ENCODE measurements at regions not wholly inside any gene's neighbourhood (a gene's known extent, or its start where the extent isn't known, plus 50 kb on each side); places are given as distances from the start of the nearest gene placed in this dataset.
"Not testable (repeated sequence)": the region's sequence is repeated elsewhere in the genome, so short reads cannot be mapped to it uniquely, and the experiment has no call there.

DNA sequence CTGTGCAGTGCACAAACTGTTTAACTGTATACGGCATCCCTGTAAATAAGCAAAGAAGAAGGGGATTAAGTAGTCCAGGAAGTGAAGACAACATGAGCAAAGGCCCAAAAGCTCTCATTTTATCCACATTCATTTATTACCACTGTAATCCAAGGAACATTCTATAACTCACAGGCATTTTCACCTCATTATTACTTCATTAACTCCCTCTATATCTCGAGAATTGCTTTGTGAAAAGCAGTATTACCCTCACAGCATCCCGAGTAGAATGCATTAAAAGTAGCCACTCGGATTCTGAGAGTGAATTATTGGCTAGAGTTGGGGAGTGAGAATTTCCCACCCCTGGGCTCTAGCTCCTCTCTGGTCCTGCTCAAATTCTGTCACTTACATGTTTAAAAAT is 51.0 kb upstream of the CHCHD3 start:
- DNase-seq (ENCODE audit: low read depth) = no peak

DNA sequence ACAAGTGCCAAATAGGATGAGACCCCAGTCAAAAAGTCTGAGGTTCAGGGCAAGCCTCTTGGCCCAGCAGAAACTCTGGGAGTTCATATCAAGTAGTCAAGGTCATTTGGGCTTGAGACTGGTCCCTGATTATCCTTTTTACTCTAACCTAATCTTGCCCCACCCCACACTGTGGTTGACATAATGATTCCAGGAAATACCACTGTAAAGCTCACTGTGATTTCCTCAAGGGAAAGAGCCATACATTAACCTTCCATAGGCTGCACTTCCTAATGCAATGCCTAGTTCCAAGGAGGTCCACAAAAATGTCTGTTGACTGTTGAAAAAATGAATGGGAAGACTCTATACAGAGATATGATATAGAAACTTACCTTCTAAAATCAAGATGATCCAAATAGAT is 52.9 kb upstream of the CHCHD3 start:
- DNase-seq (ENCODE audit: low read depth) = no peak

DNA sequence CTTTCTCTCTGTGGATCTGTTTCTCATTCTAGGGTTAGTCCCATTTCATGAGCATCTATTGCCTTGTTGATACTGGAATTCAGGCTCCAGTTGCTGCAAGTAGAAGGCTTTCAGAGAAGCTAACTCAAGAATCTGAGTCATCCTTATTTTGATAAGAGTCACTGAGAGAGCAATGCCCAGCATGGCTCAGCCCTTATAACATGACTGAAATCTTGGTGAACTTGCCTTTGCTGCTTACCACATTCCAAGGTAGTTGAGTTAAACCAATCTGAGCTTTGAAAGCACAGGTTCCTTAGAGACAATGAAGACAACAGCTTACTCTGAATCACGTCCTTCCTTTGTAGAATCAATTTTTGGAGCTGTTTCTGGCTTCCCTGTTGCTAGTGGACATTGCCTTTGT is 53.6 kb upstream of the CHCHD3 start:
- no peak for DNase-seq (ENCODE audit: low read depth)

DNA sequence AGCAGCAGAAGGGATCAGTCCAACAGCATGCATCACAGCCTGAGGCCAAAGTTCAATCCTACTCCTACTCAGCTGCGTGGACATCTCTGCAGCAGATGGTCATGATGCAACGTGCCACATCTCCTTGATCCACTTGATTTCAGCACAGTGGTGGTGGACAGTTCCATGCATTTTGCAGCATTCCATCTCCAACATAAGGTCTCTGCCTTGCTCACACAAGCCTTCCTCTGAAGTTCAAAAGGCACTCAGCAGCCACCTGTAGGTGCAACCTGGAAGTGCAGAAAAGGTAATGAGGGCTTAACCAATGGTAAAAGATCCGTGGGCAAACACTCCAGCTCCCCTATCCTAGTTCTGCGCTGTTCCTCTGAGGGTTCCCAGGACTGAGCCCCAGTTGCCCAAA is 57.5 kb upstream of the CHCHD3 start:
- DNase-seq (ENCODE audit: low read depth) = peak; percentile 22

DNA sequence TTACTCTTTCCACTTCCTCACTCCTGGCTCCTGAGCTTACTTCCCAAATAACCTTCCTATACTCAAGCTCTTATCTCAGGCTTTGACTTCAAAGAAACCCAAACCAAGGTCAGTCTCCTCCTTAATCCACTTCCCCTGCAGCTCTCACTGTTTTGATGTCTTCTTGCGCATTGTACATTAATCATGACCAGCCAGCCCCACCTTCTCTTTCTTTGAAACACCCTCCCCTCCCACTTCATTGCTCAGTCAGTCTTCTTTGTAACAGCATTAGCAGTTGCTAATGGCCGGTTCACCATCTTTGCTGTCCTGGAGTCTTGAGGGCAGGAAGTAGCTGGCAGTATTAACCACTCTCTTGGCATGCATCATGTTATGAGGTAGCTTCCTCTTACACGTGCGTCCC is 57.9 kb upstream of the CHCHD3 start:
- DNase-seq (ENCODE audit: low read depth) = no peak

DNA sequence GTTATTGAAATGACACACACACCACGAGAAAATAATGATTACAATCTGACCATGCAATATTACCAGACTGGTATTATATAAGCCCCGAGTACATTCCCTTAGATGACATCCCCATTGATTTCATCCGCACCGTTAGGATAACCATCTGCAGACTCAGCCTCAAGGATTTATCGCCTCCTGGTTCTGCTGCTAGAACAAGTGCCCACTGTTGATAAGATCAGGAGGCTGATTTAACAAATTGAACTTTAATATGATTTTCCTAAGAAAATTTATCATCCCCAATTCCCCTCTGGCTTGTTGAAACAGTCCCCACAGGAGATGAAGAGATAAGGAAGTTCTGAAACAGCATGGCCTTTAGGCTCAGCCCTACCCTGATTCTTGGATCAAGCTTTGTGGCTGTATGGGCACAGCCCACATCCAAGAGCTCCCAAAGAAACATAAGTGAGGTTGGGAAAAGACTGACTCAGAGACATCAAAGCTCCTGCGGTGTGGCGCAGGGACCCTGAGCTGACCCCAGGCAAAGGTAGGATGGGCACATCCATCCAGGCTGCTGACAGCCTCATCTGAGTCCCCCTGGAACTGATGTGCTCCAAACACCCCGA is 59.2 kb upstream of the CHCHD3 start:
- DNase-seq (ENCODE audit: low read depth) = no peak

DNA sequence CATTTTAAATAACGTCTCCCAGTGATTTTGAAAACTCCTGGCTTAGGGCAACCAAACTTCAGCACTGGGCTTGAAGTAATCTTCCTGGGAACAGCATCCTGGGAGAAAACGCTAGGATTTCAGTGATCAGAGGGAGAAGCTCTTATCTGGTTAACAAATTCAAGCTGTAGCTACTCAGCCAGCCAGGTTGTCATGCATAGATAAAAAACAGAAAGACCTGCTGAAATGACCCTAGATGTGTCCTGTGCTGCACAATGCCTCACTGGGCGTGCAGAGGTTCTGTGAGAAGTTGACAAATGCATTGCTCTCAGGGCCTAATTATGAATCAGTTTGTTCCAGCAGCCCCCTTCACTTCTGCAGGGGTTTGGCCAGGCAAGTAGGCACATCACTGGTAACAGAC is 68.9 kb upstream of the CHCHD3 start:
- no peak for DNase-seq (ENCODE audit: low read depth)

DNA sequence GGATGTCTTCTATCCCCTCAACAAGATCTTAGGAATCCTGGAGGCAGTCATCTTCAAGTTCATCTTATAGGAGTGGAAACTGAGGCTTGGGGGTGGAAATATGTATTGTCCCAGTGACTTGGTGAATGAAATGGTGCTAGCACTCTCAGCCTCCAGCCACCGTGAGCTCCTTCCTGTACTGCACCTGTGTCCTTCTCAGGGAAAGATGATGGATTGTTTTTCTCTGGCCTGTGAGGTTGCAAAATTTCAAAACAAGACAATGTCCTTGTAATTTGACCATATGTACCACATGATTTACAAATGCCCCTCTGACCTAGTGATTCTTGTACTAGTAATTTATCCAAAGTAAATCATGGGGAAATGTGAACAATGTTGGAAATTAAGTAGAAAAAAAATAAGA is 71.0 kb upstream of the CHCHD3 start:
- DNase-seq (ENCODE audit: low read depth) = no peak

DNA sequence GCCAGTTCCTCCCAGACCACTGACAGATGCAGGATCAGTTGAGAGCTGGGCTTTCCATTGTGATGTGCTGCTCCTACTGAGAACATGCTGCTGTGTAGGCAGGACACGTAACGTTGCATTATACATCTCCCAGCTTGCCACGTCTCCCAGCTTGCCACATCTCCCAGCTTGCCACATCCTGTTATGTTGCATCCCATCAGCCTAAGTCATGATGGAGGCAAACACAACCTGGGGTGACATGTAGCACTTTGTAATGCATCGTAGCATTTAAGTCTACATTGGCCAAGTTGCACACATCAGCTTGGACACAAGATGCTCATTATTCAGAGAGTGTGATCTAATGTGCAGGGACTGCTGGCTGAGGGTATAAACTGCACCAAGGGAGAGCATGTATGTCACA is 73.3 kb upstream of the CHCHD3 start:
- no peak for DNase-seq (ENCODE audit: low read depth)

DNA sequence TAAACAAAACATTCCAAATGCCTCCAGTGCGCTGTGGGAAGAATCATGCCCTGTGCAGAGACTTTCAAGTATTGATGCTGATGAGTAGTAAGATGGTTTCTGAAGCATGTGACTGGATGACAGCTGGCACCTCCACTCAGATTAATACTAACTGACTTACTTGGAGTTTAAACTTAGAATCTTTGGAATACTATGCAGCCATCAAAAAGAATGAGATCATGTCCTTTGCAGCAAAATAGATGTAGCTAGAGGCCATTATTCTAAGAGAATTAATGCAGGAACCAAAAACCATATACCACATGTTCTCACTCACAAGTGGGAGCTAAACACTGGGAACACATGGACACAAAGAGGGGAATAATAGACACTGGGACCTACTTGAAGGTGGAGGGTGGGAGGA is 73.8 kb upstream of the CHCHD3 start:
- DNase-seq (ENCODE audit: low read depth) = no peak

DNA sequence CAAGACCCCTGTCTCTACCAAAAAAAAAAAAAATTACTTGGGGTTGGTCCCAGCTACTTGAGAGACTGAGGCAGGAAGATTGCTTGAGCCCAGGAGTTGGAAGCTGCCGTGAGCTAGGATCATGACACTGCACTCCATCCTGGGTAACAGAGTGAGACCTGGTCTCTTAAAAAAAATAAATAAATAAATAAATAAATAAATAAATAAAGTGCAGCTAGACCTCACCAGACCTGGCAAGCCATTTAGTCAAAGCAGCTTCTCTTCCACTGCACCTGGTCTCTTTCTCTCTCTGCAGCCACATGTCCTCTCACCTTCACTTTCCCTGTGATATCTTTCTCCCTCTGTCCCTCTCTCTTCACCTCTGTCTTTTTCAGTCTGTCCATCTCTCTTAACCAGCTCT is 75.2 kb upstream of the CHCHD3 start:
- DNase-seq (ENCODE audit: low read depth) = no peak

DNA sequence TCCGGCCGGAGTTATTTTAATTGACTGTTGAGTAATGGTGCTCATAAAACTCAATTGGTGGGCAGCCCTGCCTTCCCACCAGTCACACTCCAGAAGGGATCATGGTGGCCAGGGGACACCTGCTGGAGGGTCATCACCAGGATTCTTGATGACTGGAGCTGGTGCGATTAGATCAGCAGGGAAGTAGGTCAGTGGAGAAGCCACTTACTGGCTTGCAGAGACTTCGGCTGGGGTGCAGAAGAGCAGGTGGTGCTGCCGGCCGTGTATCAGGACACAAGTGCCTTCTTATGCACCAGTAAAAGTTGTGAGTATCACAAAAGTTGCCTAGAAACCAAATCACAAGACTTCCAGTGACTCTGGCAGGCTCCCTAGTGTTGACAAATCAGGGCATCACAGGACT is 82.6 kb upstream of the CHCHD3 start:
- DNase-seq (ENCODE audit: low read depth) = no peak

DNA sequence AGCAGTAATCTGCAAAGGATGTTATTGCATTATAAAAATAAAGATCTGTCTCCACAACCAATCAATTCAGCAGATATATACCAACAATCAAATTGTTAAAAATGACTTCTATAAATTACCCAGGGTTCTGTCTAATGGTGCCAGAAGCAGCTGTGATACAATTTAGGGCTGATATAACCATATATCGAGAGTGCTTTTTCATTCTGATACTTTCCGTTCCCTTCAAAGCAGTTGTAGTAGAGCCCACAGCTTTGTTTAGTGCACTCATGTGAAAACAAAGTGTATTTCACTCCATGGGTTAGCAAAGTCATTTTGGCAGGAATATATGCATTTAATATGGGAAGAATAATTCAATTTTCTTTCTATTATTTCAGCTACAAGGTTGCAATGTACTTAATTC is 83.1 kb upstream of the CHCHD3 start:
- DNase-seq (ENCODE audit: low read depth) = no peak

DNA sequence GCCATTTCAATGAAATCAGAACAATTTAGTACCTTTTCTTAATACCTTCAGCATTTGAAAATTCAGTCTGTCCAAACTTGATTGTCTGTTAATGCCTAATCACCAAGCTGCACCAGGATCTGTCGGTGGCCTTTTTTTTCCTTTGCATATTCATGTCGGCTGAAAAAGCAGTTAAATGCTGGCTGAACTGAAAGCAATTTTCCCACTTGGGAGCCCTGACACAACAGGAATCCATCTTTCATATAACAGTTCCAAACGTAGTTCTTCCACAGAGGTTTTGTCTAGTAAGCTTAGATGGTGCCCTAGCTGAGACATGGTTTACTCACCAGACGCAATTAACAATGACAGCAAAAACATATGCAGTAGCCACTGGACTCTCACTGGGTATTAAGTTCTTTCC is 83.6 kb upstream of the CHCHD3 start:
- DNase-seq (ENCODE audit: low read depth) = no peak

DNA sequence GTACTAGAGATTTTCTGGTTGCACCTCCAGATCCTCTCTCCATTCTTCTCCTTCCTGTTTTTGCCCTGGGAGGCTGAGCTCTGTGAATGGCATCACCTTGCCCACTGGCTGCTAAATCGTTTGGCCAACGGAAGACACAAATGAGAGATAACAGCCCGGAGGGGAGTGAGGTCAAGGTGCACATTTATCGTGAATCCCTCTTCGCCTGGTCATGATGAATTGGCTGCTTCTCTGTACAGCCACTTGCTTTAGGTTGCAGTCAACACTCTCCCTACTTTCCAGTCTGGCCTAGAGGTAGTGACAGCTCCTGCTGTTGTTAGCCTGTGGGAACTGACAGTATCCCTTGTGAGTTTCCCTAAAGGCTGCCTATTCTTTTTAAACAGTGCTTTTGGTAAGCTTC is 85.4 kb upstream of the CHCHD3 start:
- DNase-seq (ENCODE audit: low read depth) = no peak

DNA sequence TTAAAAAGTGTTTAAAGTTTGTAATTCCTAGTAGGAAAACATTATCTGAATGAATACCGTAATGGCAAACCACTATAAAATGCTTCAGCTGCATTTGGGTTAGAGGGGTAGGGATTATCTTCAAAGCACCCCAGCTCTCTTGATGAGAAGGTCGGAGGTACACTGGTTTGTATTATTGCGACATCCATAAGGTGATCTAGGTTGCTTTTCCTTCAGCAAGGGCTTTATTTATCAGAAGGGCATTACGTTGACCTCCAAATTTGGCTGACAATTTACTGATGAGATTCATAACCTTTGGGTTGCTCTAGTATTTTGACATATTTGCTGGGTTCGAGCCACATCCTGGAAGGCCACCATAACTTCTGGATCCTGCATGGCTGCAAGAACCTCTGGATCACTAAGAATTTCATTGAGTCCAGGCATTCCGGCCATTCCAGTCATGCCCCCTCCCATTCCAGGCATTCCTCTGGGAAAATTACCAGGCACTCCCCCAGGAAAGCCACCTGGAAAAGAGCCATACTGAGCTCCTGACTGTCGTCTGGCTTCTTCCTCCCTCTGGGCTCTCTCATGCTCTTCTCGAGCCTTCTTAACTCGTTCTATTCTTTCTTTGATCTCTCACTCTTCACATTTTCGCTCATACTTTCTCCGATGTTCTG is 83.6 kb upstream of the EXOC4 start:
- not testable (repeated sequence) for DNase-seq (ENCODE audit: low read depth)

DNA sequence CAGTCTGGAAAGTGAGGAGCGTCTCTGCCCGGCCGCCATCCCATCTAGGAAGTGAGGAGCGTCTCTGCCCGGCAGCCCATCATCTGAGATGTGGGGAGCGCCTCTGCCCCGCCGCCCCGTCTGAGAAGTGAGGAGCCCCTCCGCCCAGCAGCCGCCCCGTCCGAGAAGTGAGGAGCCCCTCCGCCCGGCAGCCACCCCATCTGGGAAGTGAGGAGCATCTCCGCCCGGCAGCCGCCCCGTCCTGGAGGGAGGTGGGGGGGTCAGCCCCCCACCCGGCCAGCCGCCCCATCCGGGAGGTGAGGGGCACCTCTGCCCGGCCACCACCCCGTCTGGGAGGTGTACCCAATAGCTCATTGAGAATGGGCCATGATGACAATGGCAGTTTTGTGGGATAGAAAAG is 75.4 kb upstream of the EXOC4 start:
- DNase-seq (ENCODE audit: low read depth) = not testable (repeated sequence)

DNA sequence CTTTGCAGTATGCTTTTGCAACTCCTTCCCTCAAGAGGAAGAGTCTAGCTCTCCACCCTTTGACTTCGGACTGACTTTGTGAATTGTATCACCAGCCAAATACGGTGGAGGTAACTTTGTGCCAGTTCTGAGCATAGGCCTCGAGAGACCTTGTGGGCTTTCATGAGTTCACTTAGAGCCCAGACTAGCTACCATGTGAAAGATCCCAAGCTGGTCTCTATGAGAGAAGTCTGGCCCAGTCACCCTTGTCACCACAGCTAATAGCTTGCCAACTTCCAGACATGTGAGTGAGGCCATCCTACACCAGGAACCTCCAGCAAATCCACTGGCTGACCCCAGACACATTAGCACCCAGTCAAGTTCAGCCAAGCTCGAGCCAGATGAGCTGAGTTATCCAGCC is 72.2 kb upstream of the EXOC4 start:
- DNase-seq (ENCODE audit: low read depth) = no peak

DNA sequence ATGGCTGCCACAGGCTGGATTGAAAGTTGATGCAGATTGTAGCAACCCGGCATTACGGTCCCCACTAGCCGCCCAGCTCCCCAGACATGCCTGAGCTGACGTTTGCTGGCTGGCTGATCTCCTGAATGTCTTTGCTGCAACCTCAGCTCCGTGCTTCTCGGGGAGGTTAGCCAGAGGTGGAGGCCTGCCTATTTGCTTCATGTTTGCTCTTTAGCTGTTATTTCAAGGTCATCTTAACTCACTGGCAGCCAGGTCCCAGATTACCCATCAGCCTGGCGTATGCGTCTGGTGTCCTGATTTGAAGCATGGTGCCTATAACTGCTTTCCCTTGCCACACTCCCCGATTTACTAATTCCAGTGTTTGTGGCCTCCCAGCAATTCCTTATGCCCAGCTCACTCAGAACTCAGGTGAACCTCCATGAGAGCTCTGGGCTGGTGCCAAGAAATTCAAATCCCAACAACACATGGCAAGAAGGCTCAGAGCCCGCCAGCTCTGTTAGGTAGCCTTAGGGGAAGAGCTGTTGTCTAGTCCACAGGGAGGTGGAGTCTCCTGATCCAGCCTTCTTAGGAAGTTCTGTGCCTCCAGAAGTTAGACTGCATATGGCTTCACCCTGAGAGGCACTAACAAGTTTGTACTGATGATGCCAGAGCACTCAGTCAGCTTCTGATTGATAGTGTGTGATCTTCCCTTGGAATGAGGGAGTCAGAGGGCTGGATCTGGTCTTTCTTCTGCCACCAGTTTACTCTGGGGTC is 69.7 kb upstream of the EXOC4 start:
- DNase-seq (ENCODE audit: low read depth) = no peak

DNA sequence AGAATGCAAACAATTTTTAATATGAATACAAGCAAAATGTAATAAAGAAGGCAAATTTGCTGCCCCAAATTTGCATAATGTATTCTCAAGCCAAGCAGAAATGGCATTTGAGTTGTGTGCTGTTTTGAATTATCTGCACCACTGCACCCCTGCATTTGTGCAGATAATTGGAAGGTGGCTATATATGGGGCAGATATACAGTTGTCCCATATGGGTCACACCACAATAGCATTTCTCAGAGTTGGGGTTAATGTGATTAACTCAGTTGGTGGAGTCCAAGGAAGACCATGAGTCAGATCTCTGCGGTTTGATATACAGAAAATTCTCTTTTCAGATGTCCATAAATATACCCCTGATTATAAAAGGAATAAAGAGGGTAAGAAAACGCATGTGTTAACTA is 68.9 kb upstream of the EXOC4 start:
- no peak for DNase-seq (ENCODE audit: low read depth)

DNA sequence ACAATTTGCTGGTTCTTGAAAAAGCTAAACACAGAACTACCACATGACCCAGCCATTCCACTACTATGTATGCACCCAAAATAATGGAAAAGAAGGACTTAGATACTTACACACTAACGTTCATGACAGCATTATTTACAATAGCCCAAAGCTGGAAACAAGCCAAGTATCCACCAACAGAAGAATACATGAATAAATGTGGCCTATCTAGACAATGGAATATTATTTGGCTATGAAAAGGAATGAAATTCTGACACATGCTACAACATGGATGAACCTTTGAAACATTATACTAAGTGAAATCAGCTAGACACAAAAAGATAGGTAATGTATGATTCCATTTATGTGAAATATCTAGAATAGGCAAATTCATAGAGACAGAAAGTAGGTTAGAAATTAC is 67.4 kb upstream of the EXOC4 start:
- DNase-seq (ENCODE audit: low read depth) = no peak

DNA sequence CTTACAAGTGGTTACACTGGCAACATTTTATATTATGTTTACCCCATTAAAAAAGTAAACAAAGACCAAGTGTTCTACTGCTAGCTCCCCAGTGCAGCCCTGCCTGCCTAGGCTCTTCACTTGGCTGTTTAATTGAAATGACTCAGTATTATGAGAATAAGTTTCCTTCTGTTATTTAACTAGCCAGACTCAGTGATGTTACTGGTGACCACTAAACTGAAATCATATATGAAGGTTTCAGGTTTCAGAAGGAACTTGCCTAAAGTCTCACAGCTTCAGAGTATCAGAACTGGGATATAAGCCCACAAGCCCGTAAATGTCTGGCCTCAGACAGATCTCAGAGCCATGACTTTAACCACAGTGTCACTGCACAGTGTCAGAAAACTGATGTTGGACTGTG is 66.8 kb upstream of the EXOC4 start:
- no peak for DNase-seq (ENCODE audit: low read depth)

DNA sequence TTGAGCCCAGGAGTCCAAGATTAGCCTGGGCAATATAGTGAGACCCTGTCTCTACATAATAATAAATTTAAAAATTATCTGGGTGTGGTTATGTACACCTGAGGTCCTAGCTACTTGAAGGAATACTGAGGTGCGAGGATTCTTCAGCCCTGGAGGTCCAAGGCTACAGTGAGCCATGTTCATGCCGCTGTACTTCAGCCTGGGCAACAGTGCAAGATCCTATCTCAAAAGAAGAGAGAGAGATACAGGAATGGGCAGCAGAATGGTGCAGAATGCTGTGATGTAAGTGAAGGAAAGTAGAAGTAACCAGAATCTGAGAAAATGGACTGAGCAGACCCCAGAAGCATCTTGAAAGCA is 62.7 kb upstream of the EXOC4 start:
- DNase-seq (ENCODE audit: low read depth) = no peak

DNA sequence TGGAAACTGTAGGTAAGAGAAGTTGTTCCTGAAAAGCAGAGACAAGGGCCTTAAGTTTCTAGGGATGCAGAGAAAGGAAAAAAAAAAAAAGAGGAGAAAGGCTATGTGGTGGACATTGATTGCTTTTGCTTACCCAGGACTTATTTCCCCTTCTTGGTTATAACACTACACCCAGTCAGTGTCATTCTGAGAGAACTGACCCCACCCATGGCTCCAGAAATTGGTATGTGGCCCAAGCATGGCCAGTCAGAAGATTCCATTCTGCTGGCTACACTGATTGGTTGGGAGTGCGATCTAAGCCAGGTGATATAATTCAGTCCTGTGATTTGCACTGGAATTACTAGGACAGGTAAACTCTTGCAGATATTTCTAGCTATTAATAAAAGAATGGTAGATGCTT is 62.2 kb upstream of the EXOC4 start:
- no peak for DNase-seq (ENCODE audit: low read depth)

All from fibroblast of gingiva (primary cell).